Nephron progenitor cell (in vitro differentiated cells): ENCODE measurements at regions not wholly inside any gene's neighbourhood (a gene's known extent, or its start where the extent isn't known, plus 50 kb on each side); places are given as distances from the start of the nearest gene placed in this dataset.
A peak's percentile ranks its signal among the peaks of the same experiment; 100 is the strongest.

ENCODE experiments used
- DNase-seq: peaks from one replicate; pipeline ENCODE4 v3.0.0; 2021
- H3K27ac Mint-ChIP-seq: 2 replicates; pipeline ENCODE4 v1.8.0; 2021; ENCODE audit warnings: mild to moderate bottlenecking, moderate library complexity, mixed read lengths
- H3K27me3 Mint-ChIP-seq: 2 replicates; pipeline ENCODE4 v1.8.0; 2021; ENCODE audit warnings: mild to moderate bottlenecking, low read depth, mixed read lengths; ENCODE audit not compliant: poor library complexity
- H3K36me3 Mint-ChIP-seq: 2 replicates; pipeline ENCODE4 v1.8.0; 2021; ENCODE audit warnings: low read depth, mixed read lengths
- H3K4me1 Mint-ChIP-seq: 2 replicates; pipeline ENCODE4 v1.8.0; 2021; ENCODE audit warnings: mixed read lengths
- H3K4me3 Mint-ChIP-seq: 2 replicates; pipeline ENCODE4 v1.8.0; 2021; ENCODE audit warnings: mild to moderate bottlenecking, moderate library complexity, mixed read lengths
- H3K9me3 Mint-ChIP-seq: 2 replicates; pipeline ENCODE4 v1.8.0; 2021; ENCODE audit warnings: mild to moderate bottlenecking, moderate library complexity, mixed read lengths
- CTCF ChIP-seq: fragments of 200-600 bp; sonication (generic); IDR thresholded peaks from 2 replicates; pipeline ENCODE4 v1.5.0; 2021; ENCODE audit warnings: antibody characterized with exemption

DNA sequence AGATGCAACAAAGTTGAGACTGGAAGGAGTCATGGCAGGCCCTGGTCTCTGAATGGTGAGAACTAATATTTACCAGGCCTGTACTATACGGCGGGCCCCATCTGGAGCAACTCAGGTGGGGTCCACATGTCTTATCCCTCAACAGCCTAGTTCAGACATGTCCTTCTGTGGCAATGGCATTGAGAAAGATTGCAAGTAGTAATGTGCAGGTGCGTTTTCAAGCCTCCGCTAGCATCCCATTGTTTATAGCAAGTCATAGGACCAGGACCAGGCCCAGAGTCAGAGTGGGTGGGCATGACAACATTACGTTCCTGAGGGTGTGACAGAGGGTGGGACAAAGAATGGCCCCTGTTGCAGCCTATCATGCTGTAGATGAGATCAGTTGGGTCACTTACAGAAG lies 541.1 kb downstream of the EFNB2 start:
- DNase-seq, result no peak
- no peak overlapping the region for H3K27ac Mint-ChIP-seq
- peaks cover 45% of the 10 kb centered on the region for H3K4me1 Mint-ChIP-seq
- peaks cover 10% of the 10 kb centered on the region for H3K27me3 Mint-ChIP-seq
- no peaks in the 10 kb centered on the region for H3K9me3 Mint-ChIP-seq
- TF ChIP-seq CTCF, result no peak
- no peak overlapping the region for H3K4me3 Mint-ChIP-seq
- H3K36me3 Mint-ChIP-seq, result no peaks in the 10 kb centered on the region

GRCh38 chr13:105991622-105992277 lies 543.7 kb downstream of the EFNB2 start:
- no peaks in the 10 kb centered on the region for H3K36me3 Mint-ChIP-seq
- no peak for DNase-seq
- peaks cover 10% of the 10 kb centered on the region for H3K27me3 Mint-ChIP-seq
- no peak for TF ChIP-seq CTCF
- H3K9me3 Mint-ChIP-seq, result no peaks in the 10 kb centered on the region
- peak overlapping the region; percentile 13 for H3K27ac Mint-ChIP-seq
- H3K4me1 Mint-ChIP-seq, result peaks cover 25% of the 10 kb centered on the region
- H3K4me3 Mint-ChIP-seq, result no peak overlapping the region

DNA sequence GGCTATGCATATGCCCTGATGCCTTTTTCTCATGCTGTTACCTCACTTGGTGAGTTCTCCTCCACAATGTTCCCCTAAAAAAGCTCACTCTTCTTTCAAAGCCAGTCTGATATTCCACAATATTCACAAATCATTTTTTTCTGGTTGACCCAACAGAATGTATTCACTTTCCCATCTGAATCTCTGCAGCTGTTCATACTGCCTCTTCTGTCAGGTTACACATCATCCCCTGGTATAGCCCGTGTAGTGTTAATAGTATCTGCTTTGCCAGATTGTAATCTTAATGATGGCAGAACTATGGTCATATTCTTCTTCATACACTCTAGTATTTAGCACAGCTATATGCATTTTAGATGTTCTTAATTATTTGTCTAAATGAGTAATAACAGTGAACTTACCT lies 544.3 kb downstream of the EFNB2 start:
- Mint-ChIP-seq H3K9me3 (no peaks in the 10 kb centered on the region), H3K27ac (no peak overlapping the region), H3K4me3 (no peak overlapping the region), H3K4me1 (peaks cover 18% of the 10 kb centered on the region), H3K36me3 (no peaks in the 10 kb centered on the region), H3K27me3 (peaks cover 10% of the 10 kb centered on the region)
- DNase-seq, result no peak
- TF ChIP-seq CTCF, result no peak

- TF ChIP-seq CTCF, result no peak
- Mint-ChIP-seq H3K4me1 (peaks cover 18% of the 10 kb centered on the region), H3K27ac (no peak overlapping the region)
Observed at GRCh38 chr13:105990256-105990958, 545.1 kb downstream of the EFNB2 start.

DNA sequence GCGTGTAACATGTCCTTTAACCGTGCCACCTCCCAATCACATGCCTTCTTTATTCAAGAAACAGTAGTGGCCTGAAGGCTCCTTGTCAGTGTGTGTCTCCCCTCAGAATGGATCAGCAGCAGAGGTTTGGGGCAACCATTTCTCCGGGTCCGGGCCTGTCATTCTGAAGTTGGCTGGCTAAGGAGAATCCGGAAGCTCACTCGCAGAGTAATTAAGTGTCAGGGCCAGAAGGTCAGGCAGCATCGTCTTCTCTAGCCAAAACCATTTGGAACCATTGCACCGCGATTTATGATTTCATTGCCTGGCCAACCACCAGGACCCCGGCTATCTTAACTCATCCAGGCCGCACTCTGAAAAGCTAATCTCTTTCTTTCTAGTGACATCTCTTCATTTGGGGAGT lies 550.8 kb downstream of the EFNB2 start:
- H3K9me3 Mint-ChIP-seq, result no peaks in the 10 kb centered on the region
- H3K27ac Mint-ChIP-seq, result no peak overlapping the region
- DNase-seq, result no peak
- TF ChIP-seq CTCF, result no peak
- no peaks in the 10 kb centered on the region for H3K27me3 Mint-ChIP-seq
- no peak overlapping the region for H3K4me3 Mint-ChIP-seq
- no peaks in the 10 kb centered on the region for H3K36me3 Mint-ChIP-seq
- H3K4me1 Mint-ChIP-seq, result peaks cover 46% of the 10 kb centered on the region

More at GRCh38 chr13:105990256-105990958, 545.1 kb downstream of the EFNB2 start:
- Mint-ChIP-seq H3K36me3 (no peaks in the 10 kb centered on the region), H3K27me3 (peaks cover 10% of the 10 kb centered on the region), H3K9me3 (no peaks in the 10 kb centered on the region), H3K4me3 (no peak overlapping the region)
- DNase-seq, result no peak

- TF ChIP-seq CTCF, result no peak
- Mint-ChIP-seq H3K9me3 (no peaks in the 10 kb centered on the region), H3K36me3 (no peaks in the 10 kb centered on the region), H3K4me3 (no peak overlapping the region), H3K4me1 (peaks cover 50% of the 10 kb centered on the region), H3K27me3 (no peaks in the 10 kb centered on the region), H3K27ac (no peak overlapping the region)
- no peak for DNase-seq
Observed at GRCh38 chr13:105984236-105984635, 551.2 kb downstream of the EFNB2 start.
